HCT116 (cell line): ENCODE measurements at regions not wholly inside any gene's neighbourhood (a gene's known extent, or its start where the extent isn't known, plus 50 kb on each side); places are given as distances from the start of the nearest gene placed in this dataset.

Experiments
- ATAC-seq: fragments of 200-7000 bp; cut with Tn5 transposase; 2 replicates; pipeline ENCODE4 v1.9.1; 2020; ENCODE audit warnings: mild to moderate bottlenecking, moderate library complexity
- BruUV-seq: library from RNA; stranded (reverse); fragments of 400-500 nt; replicated peaks from 2 replicates; lab custom pipeline; 2021; lab: Mats Ljungman, UMichigan
- CTCF ChIA-PET: fragments of 300-600 bp; sonication (Branson Sonifier 250); formaldehyde crosslinking; loops from one replicate; lab custom pipeline; 2021; ENCODE audit warnings: antibody characterized with exemption; lab: Charles Lee
- POLR2A ChIA-PET: fragments of 300-600, 350-600 bp; sonication (Branson Sonifier 250); formaldehyde crosslinking; loops from one replicate; lab custom pipeline; 2021; ENCODE audit warnings: antibody characterized with exemption; lab: Charles Lee
- RAD21 ChIA-PET, 2 experiments: fragments of 300-600 bp; sonication (Branson Sonifier 250); formaldehyde crosslinking; loops; one replicate each; lab custom pipeline; 2023; ENCODE audit warnings: low total read pairs in 2 of 2; ENCODE audit not compliant: uncharacterized antibody in 2 of 2, unreplicated experiment in 2 of 2, low non-redundant PET in 1 of 2; lab: Charles Lee
- DNase-seq: peaks from one replicate; pipeline ENCODE4 v3.0.0-alpha.2; 2010; ENCODE audit warnings: low read depth, low spot score
- H2AFZ ChIP-seq: fragments of 200-600 bp; shearing (Covaris generic), sonication (generic); 2 replicates; pipeline ENCODE4 v1.6.1; 2017; ENCODE audit warnings: low read depth, mixed run types, mixed read lengths, antibody characterized with exemption, low read length; ENCODE audit not compliant: poor library complexity, severe bottlenecking
- H3K27ac ChIP-seq: 2 replicates; pipeline ENCODE4 v1.5.1; 2012; ENCODE audit warnings: low read depth, low read length
- H3K27me3 ChIP-seq: fragments of 200-600 bp; sonication (generic); 2 replicates; pipeline ENCODE4 v1.6.1; 2016; ENCODE audit warnings: mixed run types, low read length, mixed read lengths; ENCODE audit not compliant: insufficient read depth
- H3K36me3 ChIP-seq, 2 experiments: fragments of 200-500 bp in 1 of 2; fragments of 200-600 bp in 1 of 2; sonication (Bioruptor generic) in 1 of 2; sonication (generic) in 1 of 2; 2 replicates each; pipeline versions ENCODE4 v1.5.1 to v1.6.1; 2014 to 2016; ENCODE audit warnings: low read length in 2 of 2, inconsistent platforms in 1 of 2, mixed read lengths in 1 of 2, mixed run types in 1 of 2; ENCODE audit not compliant: insufficient read depth in 2 of 2, control insufficient read depth in 1 of 2
- H3K4me1 ChIP-seq, 2 experiments: fragments of 200-600 bp in 1 of 2; sonication (generic) in 1 of 2; 2 replicates each; pipeline versions ENCODE4 v1.5.1 to v1.6.1; 2012 to 2017; ENCODE audit warnings: low read length in 2 of 2, inconsistent platforms in 1 of 2, mild to moderate bottlenecking in 1 of 2, mixed read lengths in 1 of 2, mixed run types in 1 of 2, moderate library complexity in 1 of 2; ENCODE audit not compliant: insufficient read depth in 2 of 2, control insufficient read depth in 1 of 2
- H3K4me2 ChIP-seq: fragments of 200-600 bp; sonication (generic); 2 replicates; pipeline ENCODE4 v1.6.1; 2017; ENCODE audit warnings: mixed run types, low read length, mixed read lengths
- H3K4me3 ChIP-seq, 2 experiments: fragments of 200-600 bp in 1 of 2; sonication (generic) in 1 of 2; replicated peaks in 1 of 2; 2 replicates each; pipeline ENCODE4 v1.5.1; 2011 to 2016; ENCODE audit warnings: low read length in 2 of 2, control low read depth in 1 of 2, low read depth in 1 of 2, mild to moderate bottlenecking in 1 of 2, mixed read lengths in 1 of 2, mixed run types in 1 of 2
- H3K79me2 ChIP-seq: fragments of 200-600 bp; sonication (generic); 2 replicates; pipeline ENCODE4 v1.6.1; 2017; ENCODE audit warnings: mild to moderate bottlenecking, mixed run types, low read length, moderate library complexity, mixed read lengths; ENCODE audit not compliant: insufficient read depth
- H3K9ac ChIP-seq: fragments of 200-600 bp; sonication (generic); 2 replicates; pipeline ENCODE4 v1.6.1; 2016; ENCODE audit warnings: low read length, mixed read lengths
- H3K9me2 ChIP-seq: fragments of 200-600 bp; sonication (generic), shearing (Covaris generic); 2 replicates; pipeline ENCODE4 v1.6.1; 2017; ENCODE audit warnings: mixed run types, mild to moderate bottlenecking, moderate library complexity; ENCODE audit not compliant: insufficient read depth
- H3K9me3 ChIP-seq, 2 experiments: fragments of 200-500 bp in 1 of 2; fragments of 200-600 bp in 1 of 2; sonication (Bioruptor generic) in 1 of 2; sonication (generic) in 1 of 2; 2 replicates each; pipeline ENCODE4 v1.6.1; 2014 to 2017; ENCODE audit warnings: low read length in 2 of 2, mixed read lengths in 2 of 2, inconsistent platforms in 1 of 2, low read depth in 1 of 2, mild to moderate bottlenecking in 1 of 2, mixed run types in 1 of 2, moderate library complexity in 1 of 2; ENCODE audit not compliant: control insufficient read depth in 1 of 2, insufficient read depth in 1 of 2
- H4K20me1 ChIP-seq: fragments of 200-600 bp; sonication (generic), shearing (Covaris generic); 2 replicates; pipeline ENCODE4 v1.6.1; 2017; ENCODE audit warnings: mixed run types, mild to moderate bottlenecking, moderate library complexity; ENCODE audit not compliant: insufficient read depth
- CBX3 ChIP-seq: IDR thresholded peaks from 2 replicates; pipeline ENCODE4 v1.6.1; 2012; ENCODE audit warnings: low read depth
- CTCF ChIP-seq, 3 experiments: fragments of 200-600 bp in 1 of 3; sonication (generic) in 1 of 3; IDR thresholded peaks in 2 of 3; conservative IDR thresholded peaks in 1 of 3; 2 replicates each; pipeline ENCODE4 v1.5.1; 2012 to 2017; ENCODE audit warnings: low read depth in 2 of 3, low read length in 2 of 3, antibody characterized with exemption in 1 of 3, borderline replicate concordance in 1 of 3, control low read depth in 1 of 3, mild to moderate bottlenecking in 1 of 3, mixed read lengths in 1 of 3, mixed run types in 1 of 3, moderate library complexity in 1 of 3; ENCODE audit not compliant: insufficient read depth in 1 of 3
- MAX ChIP-seq: IDR thresholded peaks from 2 replicates; pipeline ENCODE4 v1.6.1; 2012
- RAD21 ChIP-seq: IDR thresholded peaks from 2 replicates; pipeline ENCODE4 v1.6.1; 2012; ENCODE audit warnings: low read depth, mild to moderate bottlenecking
- YY1 ChIP-seq: IDR thresholded peaks from 2 replicates; pipeline ENCODE4 v1.6.1; 2011; ENCODE audit warnings: low read length, low read depth, moderate library complexity, mild to moderate bottlenecking; ENCODE audit not compliant: insufficient replicate concordance; ENCODE audit errors: extremely low read depth
- ZNF274 ChIP-seq: fragments of 200-500 bp; sonication (Bioruptor generic); IDR thresholded peaks from 2 replicates; pipeline ENCODE4 v1.6.1; 2014; ENCODE audit warnings: mild to moderate bottlenecking, low read depth, low read length, inconsistent platforms
- intact Hi-C: fragments of 100-400 bp; cut with micrococcal nuclease; formaldehyde crosslinking; loops from 2 replicates; pipeline ENCODE4 v1.10.0; 2022
- TF ChIP-seq, protein P1 (sequence below): IDR thresholded peaks from 2 replicates; pipeline ENCODE4 v1.6.1; 2012; ENCODE audit warnings: low read depth

GRCh38 chr12:30847259-30847658 is 79.3 kb upstream of the TSPAN11 start:
- POLR2A ChIA-PET: no interaction called here
- peak; percentile 62 for DNase-seq
- no TSS peak for BruUV-seq
- no peak overlapping the region for H3K9ac ChIP-seq
- no peaks in the 10 kb centered on the region for H4K20me1 ChIP-seq
- no peak overlapping the region for H3K4me2 ChIP-seq
- no peak overlapping the region for H3K27ac ChIP-seq
- intact Hi-C loops: loop anchor here (1.0 to 10.0 kb wide), 4 partner anchors 330 to 788 kb away; no protein-coding TSS in a partner anchor
- no peaks in the 10 kb centered on the region for H3K79me2 ChIP-seq
- peak; percentile 69 to 88 (median 78) for TF ChIP-seq CTCF (IDR thresholded peaks at IDR 0.05 in 2 of 3, conservative IDR thresholded peaks at IDR 0.05 in 1 of 3; ENCODE audit: borderline replicate concordance in 1 of 3, insufficient read depth in 1 of 3, low read depth in 2 of 3, low read length in 2 of 3)
- peak; percentile 91 for TF ChIP-seq RAD21
- TF ChIP-seq MAX: 0 out of 2 replicates have a peak, but pooled peaks have one; percentile 20
- no peak for TF ChIP-seq YY1
- peak; percentile 84 for TF ChIP-seq CBX3
- TF ChIP-seq, protein P1, sequence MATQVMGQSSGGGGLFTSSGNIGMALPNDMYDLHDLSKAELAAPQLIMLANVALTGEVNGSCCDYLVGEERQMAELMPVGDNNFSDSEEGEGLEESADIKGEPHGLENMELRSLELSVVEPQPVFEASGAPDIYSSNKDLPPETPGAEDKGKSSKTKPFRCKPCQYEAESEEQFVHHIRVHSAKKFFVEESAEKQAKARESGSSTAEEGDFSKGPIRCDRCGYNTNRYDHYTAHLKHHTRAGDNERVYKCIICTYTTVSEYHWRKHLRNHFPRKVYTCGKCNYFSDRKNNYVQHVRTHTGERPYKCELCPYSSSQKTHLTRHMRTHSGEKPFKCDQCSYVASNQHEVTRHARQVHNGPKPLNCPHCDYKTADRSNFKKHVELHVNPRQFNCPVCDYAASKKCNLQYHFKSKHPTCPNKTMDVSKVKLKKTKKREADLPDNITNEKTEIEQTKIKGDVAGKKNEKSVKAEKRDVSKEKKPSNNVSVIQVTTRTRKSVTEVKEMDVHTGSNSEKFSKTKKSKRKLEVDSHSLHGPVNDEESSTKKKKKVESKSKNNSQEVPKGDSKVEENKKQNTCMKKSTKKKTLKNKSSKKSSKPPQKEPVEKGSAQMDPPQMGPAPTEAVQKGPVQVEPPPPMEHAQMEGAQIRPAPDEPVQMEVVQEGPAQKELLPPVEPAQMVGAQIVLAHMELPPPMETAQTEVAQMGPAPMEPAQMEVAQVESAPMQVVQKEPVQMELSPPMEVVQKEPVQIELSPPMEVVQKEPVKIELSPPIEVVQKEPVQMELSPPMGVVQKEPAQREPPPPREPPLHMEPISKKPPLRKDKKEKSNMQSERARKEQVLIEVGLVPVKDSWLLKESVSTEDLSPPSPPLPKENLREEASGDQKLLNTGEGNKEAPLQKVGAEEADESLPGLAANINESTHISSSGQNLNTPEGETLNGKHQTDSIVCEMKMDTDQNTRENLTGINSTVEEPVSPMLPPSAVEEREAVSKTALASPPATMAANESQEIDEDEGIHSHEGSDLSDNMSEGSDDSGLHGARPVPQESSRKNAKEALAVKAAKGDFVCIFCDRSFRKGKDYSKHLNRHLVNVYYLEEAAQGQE: no peak
- TF ChIP-seq ZNF274: no peak
- TF ChIP-seq, all 23 proteins: peak for 4
- no peak overlapping the region for H2AFZ ChIP-seq
- ATAC-seq: peak; percentile 48; the same call in 1 of the 2 replicates
- no peaks in the 10 kb centered on the region for H3K27me3 ChIP-seq
- no peaks in the 10 kb centered on the region for H3K9me2 ChIP-seq
- no peak overlapping the region for H3K4me3 ChIP-seq
- no peaks in the 10 kb centered on the region for H3K36me3 ChIP-seq
- RAD21 ChIA-PET: interaction anchor here (0.6 to 1.4 kb wide), 3 partner anchors 139 to 788 kb away, joined by 3 to 4 read pairs (median 3); no protein-coding TSS in a partner anchor
- CTCF ChIA-PET: interaction anchor here (1.0 to 6.3 kb wide), 9 partner anchors 138 to 1908 kb away, joined by 3 to 73 read pairs (median 5); partner anchors contain the start of gene YARS2
- H3K9me3 ChIP-seq: no peaks in the 10 kb centered on the region
- peaks cover 6 to 8% of the 10 kb centered on the region in 2 experiments; a peak in 2 of 4 replicates for H3K4me1 ChIP-seq
